HL-60 (cell line): ENCODE measurements at regions not wholly inside any gene's neighbourhood (a gene's known extent, or its start where the extent isn't known, plus 50 kb on each side); places are given as distances from the start of the nearest gene placed in this dataset.

Experiments used
- GABPA ChIP-seq: IDR thresholded peaks from 2 replicates; pipeline ENCODE4 v1.6.1; 2012; ENCODE audit warnings: low read depth
- POLR2AphosphoS5 ChIP-seq: IDR thresholded peaks from 2 replicates; pipeline ENCODE4 v1.6.1; 2012; ENCODE audit warnings: low read depth
- REST ChIP-seq: IDR thresholded peaks from 2 replicates; pipeline ENCODE4 v1.6.1; 2012; ENCODE audit warnings: low read depth; ENCODE audit not compliant: insufficient replicate concordance
- SPI1 ChIP-seq: IDR thresholded peaks from 2 replicates; pipeline ENCODE4 v1.6.1; 2012; ENCODE audit warnings: low read depth, mild to moderate bottlenecking, borderline replicate concordance
- TF ChIP-seq, protein P1 (sequence below): IDR thresholded peaks from one replicate; pipeline ENCODE4 v1.5.1; 2011; ENCODE audit warnings: low read length, control low read depth, inconsistent platforms; ENCODE audit not compliant: insufficient read depth

DNA sequence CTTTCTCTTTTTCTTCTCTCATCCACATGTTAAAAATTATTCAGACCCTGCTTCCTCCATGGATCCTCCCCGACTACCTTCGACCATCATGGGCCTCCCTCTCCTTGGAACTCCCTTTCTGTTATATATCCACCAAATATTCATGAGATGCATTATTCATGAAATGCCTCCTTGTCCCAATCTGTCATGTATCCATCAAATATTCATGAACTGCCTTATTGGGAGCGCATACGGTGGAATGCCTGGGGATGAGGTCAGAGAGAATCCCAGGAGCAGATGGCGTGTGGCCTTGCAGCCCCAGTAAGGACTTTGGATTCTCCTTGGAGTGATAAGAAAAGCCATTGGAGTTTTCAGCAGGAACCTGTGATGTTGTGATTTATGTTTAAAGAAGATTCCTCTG, 97.0 kb downstream of the NRN1 start:
- TF ChIP-seq, protein P1, sequence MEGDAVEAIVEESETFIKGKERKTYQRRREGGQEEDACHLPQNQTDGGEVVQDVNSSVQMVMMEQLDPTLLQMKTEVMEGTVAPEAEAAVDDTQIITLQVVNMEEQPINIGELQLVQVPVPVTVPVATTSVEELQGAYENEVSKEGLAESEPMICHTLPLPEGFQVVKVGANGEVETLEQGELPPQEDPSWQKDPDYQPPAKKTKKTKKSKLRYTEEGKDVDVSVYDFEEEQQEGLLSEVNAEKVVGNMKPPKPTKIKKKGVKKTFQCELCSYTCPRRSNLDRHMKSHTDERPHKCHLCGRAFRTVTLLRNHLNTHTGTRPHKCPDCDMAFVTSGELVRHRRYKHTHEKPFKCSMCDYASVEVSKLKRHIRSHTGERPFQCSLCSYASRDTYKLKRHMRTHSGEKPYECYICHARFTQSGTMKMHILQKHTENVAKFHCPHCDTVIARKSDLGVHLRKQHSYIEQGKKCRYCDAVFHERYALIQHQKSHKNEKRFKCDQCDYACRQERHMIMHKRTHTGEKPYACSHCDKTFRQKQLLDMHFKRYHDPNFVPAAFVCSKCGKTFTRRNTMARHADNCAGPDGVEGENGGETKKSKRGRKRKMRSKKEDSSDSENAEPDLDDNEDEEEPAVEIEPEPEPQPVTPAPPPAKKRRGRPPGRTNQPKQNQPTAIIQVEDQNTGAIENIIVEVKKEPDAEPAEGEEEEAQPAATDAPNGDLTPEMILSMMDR = no peak
- TF ChIP-seq POLR2AphosphoS5 (no peak), SPI1 (no peak), REST (no peak), GABPA (no peak)
